ENCODE measurements at regions not wholly inside any gene's neighbourhood (a gene's known extent, or its start where the extent isn't known, plus 50 kb on each side); places are given as distances from the start of the nearest gene placed in this dataset.

DNA sequence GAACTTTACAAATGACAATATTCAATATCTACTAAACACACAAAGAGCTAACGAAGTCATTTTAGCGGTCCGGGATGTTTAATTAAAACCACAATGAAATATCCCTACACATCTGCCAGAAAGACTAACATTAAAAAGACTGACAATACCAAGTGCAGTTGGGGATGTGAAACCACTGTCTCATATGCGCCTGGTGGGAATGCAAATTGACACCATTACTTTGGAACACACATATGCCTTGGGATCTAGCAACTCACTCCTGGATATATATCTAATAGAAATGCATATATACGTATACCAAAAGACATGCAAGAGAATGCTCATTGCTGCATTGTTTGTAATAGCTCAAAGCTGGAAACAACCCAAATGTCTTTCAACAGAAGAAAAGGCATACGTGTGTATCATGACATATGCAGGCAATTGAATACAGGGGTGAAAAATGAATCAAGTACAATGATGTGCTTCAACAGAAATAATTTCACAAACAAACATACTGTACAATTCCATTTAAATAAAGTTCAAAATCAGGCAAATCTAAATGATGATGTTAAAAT, 153.3 kb downstream of the CARTPT start:
- DNase-seq: no peak

GRCh38 chr5:71873191-71873591, 154.1 kb downstream of the CARTPT start:
- DNase-seq: no peak

DNA sequence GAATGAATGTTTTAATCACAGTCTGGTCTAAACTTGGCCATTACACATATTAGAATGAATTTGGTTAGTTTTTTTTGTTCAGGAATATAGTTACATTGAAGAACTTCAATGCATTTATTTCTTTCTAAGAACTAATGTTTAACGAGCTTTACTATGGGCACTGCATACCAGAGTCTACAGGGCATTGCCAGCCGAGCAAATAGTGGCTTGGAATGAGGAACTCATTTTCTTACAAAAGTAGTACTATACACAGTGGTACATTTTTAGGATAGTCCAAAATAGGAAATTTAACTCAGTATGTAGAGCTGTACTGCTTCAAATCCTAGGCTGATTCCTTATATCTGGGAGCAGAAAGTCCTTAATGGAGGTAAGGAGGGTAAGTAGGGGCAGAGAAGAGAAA, 155.4 kb downstream of the CARTPT start:
- no peak for DNase-seq

- DNase-seq: no peak
These were observed 158.4 kb downstream of the CARTPT start for GRCh38 chr5:71877511-71877910.

- no peak for DNase-seq
These were observed 161.5 kb downstream of the CARTPT start for GRCh38 chr5:71880536-71880935.

- no peak for DNase-seq
These were observed 164.0 kb downstream of the CARTPT start for GRCh38 chr5:71882826-71883741.

DNA sequence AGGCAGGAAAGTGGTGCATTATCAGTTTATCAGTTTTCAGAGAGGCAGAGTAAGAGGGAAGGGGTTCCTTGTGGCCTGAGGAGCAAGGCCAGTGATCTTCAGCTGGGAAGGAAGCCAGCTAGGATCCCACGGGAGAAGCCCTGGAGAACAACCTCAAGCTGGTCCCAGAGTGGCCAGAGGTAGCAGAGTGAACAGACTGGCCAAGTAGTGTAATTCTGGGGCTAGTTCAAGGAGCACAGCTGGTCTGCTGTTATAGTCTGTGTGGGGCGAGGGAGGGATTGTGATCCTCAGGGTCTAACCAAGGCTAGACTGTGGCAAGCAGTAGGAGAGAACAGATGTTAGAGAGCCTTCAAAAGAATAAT, 164.6 kb downstream of the CARTPT start:
- DNase-seq: no peak

DNA sequence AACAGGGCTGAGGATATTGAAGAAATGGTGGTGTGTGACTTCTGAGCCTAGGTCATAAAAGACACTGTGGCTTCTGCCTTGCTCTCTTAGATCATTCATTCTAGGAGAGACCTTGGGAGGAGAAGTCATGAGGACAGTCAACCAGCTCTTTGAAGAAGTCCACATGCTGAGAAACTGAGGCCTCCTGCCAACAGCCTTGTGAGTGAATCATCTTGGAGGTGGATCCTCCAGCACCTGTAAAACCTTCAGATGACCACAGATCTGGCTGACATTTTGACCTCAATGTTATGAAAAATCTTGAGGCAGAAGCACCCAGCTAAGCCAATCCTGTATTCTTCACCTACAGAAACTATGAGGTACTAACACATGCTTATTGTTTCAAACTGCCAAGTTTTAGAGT, 165.9 kb downstream of the CARTPT start:
- no peak for DNase-seq

DNA sequence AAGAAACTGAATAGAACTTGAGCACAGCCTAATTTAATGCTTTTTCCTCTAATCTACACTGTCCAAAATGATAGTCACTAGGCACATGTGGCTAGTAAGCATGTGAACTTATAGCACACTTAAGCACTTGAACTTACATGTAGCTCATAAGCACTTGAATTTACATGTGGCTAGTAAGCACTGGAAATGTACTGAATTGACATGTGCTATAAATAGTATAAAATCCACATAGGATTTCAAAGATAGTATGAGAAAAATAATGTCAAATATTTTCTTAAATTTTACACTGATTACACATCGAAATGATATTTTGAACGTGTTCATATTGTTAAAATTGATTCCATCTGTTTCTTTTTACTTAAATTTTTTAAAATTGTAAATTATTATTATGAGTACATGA, 167.3 kb downstream of the CARTPT start:
- DNase-seq: no peak

GRCh38 chr5:71887680-71888079, 168.6 kb downstream of the CARTPT start:
- peak; percentile 64 for DNase-seq

GRCh38 chr5:71891406-71891805, 172.3 kb downstream of the CARTPT start:
- DNase-seq: no peak

GRCh38 chr5:71891856-71892255, 172.8 kb downstream of the CARTPT start:
- DNase-seq: no peak

- DNase-seq: no peak
These were observed 173.7 kb downstream of the CARTPT start for GRCh38 chr5:71892641-71893365.

DNA sequence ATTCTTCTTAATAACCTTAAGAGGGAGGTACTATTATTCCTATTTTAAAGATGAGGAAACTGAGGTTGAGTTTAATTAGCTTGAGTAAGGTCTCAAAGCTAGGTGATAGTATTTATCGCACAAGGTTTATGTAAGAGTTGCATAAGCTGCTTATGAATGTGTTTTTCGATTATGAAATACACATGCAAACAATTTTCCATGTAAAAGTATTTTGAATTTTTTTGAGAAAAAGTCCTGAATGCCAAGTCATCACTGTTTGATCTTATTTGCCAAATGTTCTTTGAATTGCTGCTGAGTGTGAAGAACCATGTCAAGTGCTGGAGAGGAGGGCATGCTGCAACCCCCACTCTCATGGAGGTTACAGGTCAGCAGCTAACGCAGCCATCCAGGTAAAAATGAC, 174.4 kb downstream of the CARTPT start:
- no peak for DNase-seq

GRCh38 chr5:71894091-71894490, 175.0 kb downstream of the CARTPT start:
- DNase-seq: no peak

GRCh38 chr5:71895546-71895945, 176.5 kb downstream of the CARTPT start:
- DNase-seq: no peak

DNA sequence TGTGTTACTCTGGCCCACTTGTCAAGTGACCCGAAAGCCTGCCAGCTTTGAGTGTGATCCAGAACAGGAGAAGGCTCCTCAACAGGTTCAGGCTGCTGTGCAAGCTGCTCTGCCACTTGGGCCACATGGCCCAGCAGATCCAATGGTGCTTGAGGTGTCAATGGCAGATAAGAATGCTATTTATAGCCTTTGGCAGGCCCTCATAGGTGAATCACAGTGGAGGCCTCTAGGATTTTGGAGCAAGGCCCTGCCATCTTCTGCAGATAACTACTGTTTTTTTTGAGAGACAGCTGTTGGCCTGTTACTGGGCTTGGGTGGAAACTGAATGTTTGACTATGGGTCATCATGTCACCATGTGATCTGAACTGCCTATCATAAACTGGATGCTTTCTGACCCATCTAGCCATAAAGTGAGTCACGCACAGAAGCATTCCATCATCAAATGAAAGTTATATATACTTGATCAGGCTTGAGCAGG, 180.8 kb downstream of the CARTPT start:
- DNase-seq: no peak

GRCh38 chr5:71903808-71904207, 184.7 kb downstream of the CARTPT start:
- DNase-seq: no peak

DNA sequence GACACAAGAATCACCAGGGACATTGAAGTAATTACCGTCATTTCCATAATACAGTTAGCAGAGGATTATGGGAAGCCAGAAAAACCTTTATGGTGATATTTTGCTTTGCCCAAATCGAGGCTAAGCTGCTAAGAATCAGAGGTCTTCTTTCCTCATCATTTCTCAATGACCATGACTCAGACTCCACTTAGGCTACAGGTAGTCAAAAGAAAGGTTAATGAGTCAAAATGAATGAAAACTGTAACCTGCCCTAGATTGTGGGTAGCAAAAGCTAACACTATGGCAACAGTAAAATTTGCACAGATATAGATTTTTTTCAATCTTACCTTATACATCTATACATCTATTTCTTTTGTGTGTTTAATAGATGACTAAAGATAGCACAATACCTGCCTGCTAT, 185.8 kb downstream of the CARTPT start:
- DNase-seq: no peak

GRCh38 chr5:71905834-71906711, 187.0 kb downstream of the CARTPT start:
- DNase-seq: no peak

DNA sequence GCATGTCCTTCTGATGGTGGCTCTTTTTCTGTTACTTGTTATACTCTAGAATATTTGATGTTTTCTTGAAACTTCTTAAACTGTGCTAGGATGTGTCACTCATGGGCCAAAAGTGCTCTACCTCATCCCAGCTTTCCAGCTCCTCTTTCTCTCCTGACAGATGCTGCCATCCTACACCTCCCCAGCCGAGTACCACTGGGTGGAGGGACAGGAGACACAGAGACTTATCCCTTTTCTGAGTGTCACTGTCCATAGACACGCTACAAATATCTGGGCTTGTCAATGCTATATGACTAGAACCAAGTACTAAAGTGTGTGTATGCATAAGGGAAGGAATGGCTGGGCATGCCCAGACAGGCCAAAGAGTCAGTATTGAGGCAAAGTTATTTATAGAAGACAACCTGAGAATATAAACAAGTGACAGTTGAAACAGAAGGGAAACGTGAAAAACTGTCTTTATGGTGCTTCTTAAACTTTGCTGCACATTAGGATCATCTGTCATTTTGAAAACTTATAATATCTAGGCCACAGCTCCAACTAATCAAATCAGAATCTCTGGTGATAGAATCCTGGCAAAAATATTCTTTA, 188.0 kb downstream of the CARTPT start:
- DNase-seq: no peak

- DNase-seq: no peak
These were observed 188.6 kb downstream of the CARTPT start for GRCh38 chr5:71907608-71908145.
